Hepatocyte (in vitro differentiated cells): ENCODE measurements at regions not wholly inside any gene's neighbourhood (a gene's known extent, or its start where the extent isn't known, plus 50 kb on each side); places are given as distances from the start of the nearest gene placed in this dataset.

Experiments
- DNase-seq: peaks from one replicate; pipeline ENCODE4 v3.0.0-alpha.2; 2016; ENCODE audit warnings: low spot score
- H2AFZ ChIP-seq: fragments of 200-600 bp; sonication (generic); 2 replicates; pipeline ENCODE4 v1.6.0; 2016; ENCODE audit warnings: antibody characterized with exemption, mild to moderate bottlenecking
- H3K27ac ChIP-seq: fragments of 200-600 bp; sonication (generic); 2 replicates; pipeline ENCODE4 v1.5.1; 2016; ENCODE audit warnings: mild to moderate bottlenecking
- H3K27me3 ChIP-seq: fragments of 200-600 bp; sonication (generic); 2 replicates; pipeline ENCODE4 v1.6.1; 2016
- H3K36me3 ChIP-seq: fragments of 200-600 bp; sonication (generic); replicated peaks from 2 replicates; pipeline ENCODE4 v1.5.1; 2016; ENCODE audit warnings: low read depth; ENCODE audit not compliant: insufficient read depth
- H3K4me1 ChIP-seq: fragments of 200-600 bp; sonication (generic); 2 replicates; pipeline ENCODE4 v1.5.1; 2016; ENCODE audit warnings: mild to moderate bottlenecking, moderate library complexity; ENCODE audit not compliant: insufficient read depth
- H3K4me2 ChIP-seq: fragments of 200-600 bp; sonication (generic); 2 replicates; pipeline ENCODE4 v1.6.0; 2016
- H3K4me3 ChIP-seq: fragments of 200-600 bp; sonication (generic); 2 replicates; pipeline ENCODE4 v1.5.1; 2016; ENCODE audit warnings: mild to moderate bottlenecking
- H3K79me2 ChIP-seq: fragments of 200-600 bp; sonication (generic); 2 replicates; pipeline ENCODE4 v1.6.0; 2017; ENCODE audit warnings: mild to moderate bottlenecking
- H3K9me2 ChIP-seq: fragments of 200-600 bp; sonication (generic); replicated peaks from 2 replicates; pipeline ENCODE4 v1.6.0; 2017; ENCODE audit warnings: mild to moderate bottlenecking; ENCODE audit not compliant: insufficient read depth
- H3K9me3 ChIP-seq: fragments of 200-600 bp; sonication (generic); 2 replicates; pipeline ENCODE4 v1.5.1; 2016; ENCODE audit warnings: low read depth, mild to moderate bottlenecking
- H4K20me1 ChIP-seq: fragments of 200-600 bp; sonication (generic); 2 replicates; pipeline ENCODE4 v1.6.0; 2016; ENCODE audit warnings: mild to moderate bottlenecking; ENCODE audit not compliant: insufficient read depth, poor library complexity, severe bottlenecking
- CTCF ChIP-seq: fragments of 200-600 bp; sonication (generic); IDR thresholded peaks from 2 replicates; pipeline ENCODE4 v1.5.1; 2016; ENCODE audit warnings: antibody characterized with exemption, mild to moderate bottlenecking; ENCODE audit not compliant: poor library complexity
- EZH2 ChIP-seq: fragments of 200-600 bp; sonication (generic); IDR thresholded peaks from 2 replicates; pipeline ENCODE4 v1.6.1; 2016; ENCODE audit warnings: antibody characterized with exemption, mild to moderate bottlenecking, borderline replicate concordance
- EZH2phosphoT487 ChIP-seq: fragments of 200-600 bp; sonication (generic); IDR thresholded peaks from one replicate; pipeline ENCODE4 v1.6.1; 2018; ENCODE audit warnings: antibody characterized with exemption, mild to moderate bottlenecking, low read depth, moderate library complexity; ENCODE audit not compliant: unreplicated experiment, severe bottlenecking
- WGBS: methylation state at CpG from one replicate; pipeline ENCODE4 v1.1.6; 2016; ENCODE audit warnings: low lambda C conversion rate; ENCODE audit errors: missing lambda C conversion rate; 5-methylcytosine and 5-hydroxymethylcytosine counted together

DNA sequence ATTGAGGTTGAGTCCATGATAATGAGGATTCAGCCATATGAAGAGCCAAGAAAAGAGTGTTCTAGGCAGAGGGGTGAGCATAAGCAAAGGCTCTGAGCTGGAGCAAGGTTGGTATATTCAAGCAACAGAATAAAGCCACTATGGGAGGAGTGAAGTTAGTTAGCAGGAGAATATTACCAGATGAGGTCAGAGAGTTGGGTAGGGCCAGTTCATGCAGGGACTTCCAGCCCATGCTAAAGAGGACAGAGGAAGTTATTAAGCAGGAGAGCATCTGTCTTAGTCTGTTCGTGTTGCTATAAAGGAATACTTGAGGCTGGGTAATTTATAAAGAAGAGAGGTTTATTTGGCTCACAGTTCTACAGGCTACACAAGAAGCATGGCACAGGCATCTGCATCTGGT, 57.1 kb upstream of the ATG10 start:
- Histone ChIP-seq H3K9me2 (no peaks in the 10 kb centered on the region), H3K4me1 (no peaks in the 10 kb centered on the region), H2AFZ (no peak overlapping the region), H3K4me2 (no peak overlapping the region), H3K79me2 (no peaks in the 10 kb centered on the region), H3K27me3 (no peaks in the 10 kb centered on the region), H4K20me1 (no peaks in the 10 kb centered on the region), H3K27ac (no peak overlapping the region), H3K4me3 (no peak overlapping the region), H3K9me3 (no peaks in the 10 kb centered on the region), H3K36me3 (no peaks in the 10 kb centered on the region)
- DNase-seq = no peak
- WGBS = 100% methylated on average over 1 of the region's 1 CpG
- no peak for TF ChIP-seq EZH2phosphoT487

GRCh38 chr5:81912933-81913332, 58.9 kb upstream of the ATG10 start:
- H3K4me2 ChIP-seq = no peak overlapping the region
- no peaks in the 10 kb centered on the region for H3K79me2 ChIP-seq
- no peak overlapping the region for H2AFZ ChIP-seq
- H4K20me1 ChIP-seq = no peaks in the 10 kb centered on the region
- H3K9me3 ChIP-seq = no peaks in the 10 kb centered on the region
- no peaks in the 10 kb centered on the region for H3K36me3 ChIP-seq
- DNase-seq = no peak
- no peaks in the 10 kb centered on the region for H3K27me3 ChIP-seq
- no peaks in the 10 kb centered on the region for H3K9me2 ChIP-seq
- over 99% methylated on average over 8 of the region's 8 CpGs for WGBS
- H3K27ac ChIP-seq = no peak overlapping the region
- TF ChIP-seq EZH2 (no peak), EZH2phosphoT487 (no peak), CTCF (no peak)
- H3K4me1 ChIP-seq = no peaks in the 10 kb centered on the region
- no peak overlapping the region for H3K4me3 ChIP-seq

- DNase-seq = no peak
- Histone ChIP-seq H3K27me3 (no peaks in the 10 kb centered on the region), H4K20me1 (no peaks in the 10 kb centered on the region), H3K9me2 (no peaks in the 10 kb centered on the region), H2AFZ (no peak overlapping the region), H3K27ac (no peak overlapping the region), H3K4me2 (no peak overlapping the region), H3K4me3 (no peak overlapping the region), H3K4me1 (no peaks in the 10 kb centered on the region), H3K36me3 (no peaks in the 10 kb centered on the region), H3K9me3 (no peaks in the 10 kb centered on the region), H3K79me2 (no peaks in the 10 kb centered on the region)
- TF ChIP-seq EZH2phosphoT487 = no peak
- no peak for TF ChIP-seq CTCF
- TF ChIP-seq EZH2 = no peak
- 93% methylated on average over 1 of the region's 1 CpG for WGBS
Measured at GRCh38 chr5:81909677-81910076, 62.1 kb upstream of the ATG10 start.

DNA sequence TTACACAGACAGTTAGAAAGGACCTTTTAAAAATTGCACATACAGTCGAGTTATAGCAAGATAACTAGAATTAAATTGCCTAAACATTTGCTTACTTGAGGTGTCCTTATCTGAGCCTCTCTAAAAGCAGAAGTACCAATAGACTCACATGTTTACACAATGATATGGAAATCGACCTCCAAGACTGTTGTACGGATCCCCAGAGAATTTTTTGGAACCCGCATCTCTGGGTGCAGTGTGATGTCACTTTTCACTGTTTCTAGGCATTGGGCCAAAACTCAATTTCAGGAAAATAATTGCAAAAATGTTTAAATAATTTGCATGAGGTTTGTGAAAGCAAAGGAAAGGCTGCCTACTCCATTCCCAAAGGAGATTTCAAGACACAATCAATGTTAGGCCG, 63.1 kb upstream of the ATG10 start:
- no peaks in the 10 kb centered on the region for H3K9me3 ChIP-seq
- TF ChIP-seq EZH2phosphoT487 = no peak
- TF ChIP-seq EZH2 = no peak
- TF ChIP-seq CTCF = no peak
- H3K4me3 ChIP-seq = no peak overlapping the region
- H3K36me3 ChIP-seq = no peaks in the 10 kb centered on the region
- H3K27me3 ChIP-seq = no peaks in the 10 kb centered on the region
- no peak overlapping the region for H3K27ac ChIP-seq
- no peak overlapping the region for H2AFZ ChIP-seq
- no peaks in the 10 kb centered on the region for H4K20me1 ChIP-seq
- no peaks in the 10 kb centered on the region for H3K79me2 ChIP-seq
- H3K9me2 ChIP-seq = no peaks in the 10 kb centered on the region
- no peak overlapping the region for H3K4me2 ChIP-seq
- no peak for DNase-seq
- no peaks in the 10 kb centered on the region for H3K4me1 ChIP-seq
- WGBS = 43% methylated on average over 5 of the region's 5 CpGs
